Omental fat pad (tissue), 3 donors: ENCODE measurements at regions not wholly inside any gene's neighbourhood (a gene's known extent, or its start where the extent isn't known, plus 50 kb on each side); places are given as distances from the start of the nearest gene placed in this dataset.

ENCODE experiments used
- ATAC-seq: fragments of 150-250 bp; one replicate; pipeline ENCODE4 v1.9.1; 2016; ENCODE audit warnings: mild to moderate bottlenecking, moderate library complexity; ENCODE audit not compliant: low FRiP score
- DNase-seq: peaks from one replicate; pipeline ENCODE4 v3.0.0-alpha.2; 2019; ENCODE audit warnings: low spot score
- CTCF ChIP-seq, 3 donors: fragments of 450-650 bp; IDR thresholded peaks; one replicate each; pipeline ENCODE4 v1.5.1; 2016 to 2017; ENCODE audit warnings: antibody characterized with exemption in 3 of 3, mild to moderate bottlenecking in 3 of 3, moderate library complexity in 2 of 3

GRCh38 chr3:70120357-70120966 is 120.9 kb downstream of the SAMMSON start:
- no peak for TF ChIP-seq CTCF (IDR thresholded peaks at IDR 0.05)
- ATAC-seq = no peak
- DNase-seq = peak; percentile 54

- DNase-seq (no peak), ATAC-seq (no peak)
- TF ChIP-seq CTCF (IDR thresholded peaks at IDR 0.05) = no peak
Observed at GRCh38 chr3:70127192-70127591, 127.7 kb downstream of the SAMMSON start.

- no peak for ATAC-seq
- DNase-seq = no peak
- TF ChIP-seq CTCF (IDR thresholded peaks at IDR 0.05) = no peak
Observed at GRCh38 chr3:70137366-70137765, 137.8 kb downstream of the SAMMSON start.

- TF ChIP-seq CTCF (IDR thresholded peaks at IDR 0.05) = no peak
- no peak for DNase-seq
- ATAC-seq = no peak
Observed at GRCh38 chr3:70138606-70139005, 139.1 kb downstream of the SAMMSON start.
